ENCODE measurements at regions not wholly inside any gene's neighbourhood (a gene's known extent, or its start where the extent isn't known, plus 50 kb on each side); places are given as distances from the start of the nearest gene placed in this dataset.

DNA sequence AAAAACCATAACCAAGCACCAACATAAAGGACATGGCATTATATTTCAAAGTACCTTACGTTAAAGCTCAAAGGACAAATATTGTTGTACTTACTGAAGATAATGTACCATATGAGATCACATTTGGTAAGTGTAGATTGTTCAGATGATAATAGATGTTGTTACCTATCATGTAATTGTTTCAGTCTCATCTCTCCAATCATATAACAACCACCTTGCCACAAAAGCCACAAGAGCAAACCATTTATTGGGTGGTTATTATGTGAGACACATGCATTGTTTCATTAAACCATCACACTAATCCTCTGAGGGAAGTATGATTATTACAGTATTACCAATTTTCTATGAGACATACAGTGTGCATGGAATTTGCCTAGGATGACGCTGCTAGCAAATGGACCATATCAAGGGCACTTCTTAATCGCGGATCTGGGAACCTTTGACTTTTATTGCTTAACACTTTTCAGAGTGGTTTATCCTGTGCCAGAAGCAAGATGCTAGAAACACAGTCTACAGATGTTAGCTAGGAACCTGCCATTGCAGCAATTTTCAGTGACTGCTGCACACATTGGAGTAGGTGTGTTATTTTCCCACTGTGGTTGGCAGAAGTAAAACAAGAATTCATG is 149.8 kb upstream of the AKIRIN2 start:
- no peaks in the 10 kb centered on the region for H3K9me3 ChIP-seq (ENCODE audit: control insufficient read depth in 2 of 3, insufficient read depth in 1 of 3, low read length in 3 of 3)

DNA sequence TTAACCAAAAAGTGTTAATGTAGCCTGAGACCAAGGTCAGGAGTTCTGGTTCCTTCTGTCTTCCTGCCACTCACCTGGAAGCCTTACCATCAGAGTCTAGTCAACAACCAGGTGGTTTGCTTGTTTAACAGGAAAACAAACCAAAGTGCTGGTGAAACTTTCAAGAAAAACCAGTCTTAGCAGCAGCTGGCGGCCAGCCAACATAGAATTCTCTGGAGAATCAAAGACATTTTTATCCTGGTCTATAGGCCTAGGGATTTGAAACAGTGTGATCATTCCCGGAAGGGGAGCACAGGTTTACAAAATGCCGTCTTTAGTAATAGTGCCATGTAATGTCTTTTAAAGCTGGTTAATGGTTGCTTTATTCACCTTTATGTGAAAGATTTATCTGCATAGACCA is 146.6 kb upstream of the AKIRIN2 start:
- no peak overlapping the region for H3K4me3 ChIP-seq (ENCODE audit: low read length in 3 of 3)
- no peak overlapping the region for H3K27ac ChIP-seq (ENCODE audit: low read depth in 2 of 2, low read length in 2 of 2)
- no peaks in the 10 kb centered on the region for H3K36me3 ChIP-seq (ENCODE audit: control insufficient read depth in 2 of 3, insufficient read depth in 3 of 3, low read length in 3 of 3)
- DNase-seq (no peak), FAIRE-seq (no peak)
- no peaks in the 10 kb centered on the region for H3K4me1 ChIP-seq (ENCODE audit: control insufficient read depth in 2 of 3, insufficient read depth in 2 of 3, low read depth in 1 of 3, low read length in 3 of 3)
- H3K9me3 ChIP-seq (ENCODE audit: control insufficient read depth in 2 of 3, insufficient read depth in 1 of 3, low read length in 3 of 3), result no peaks in the 10 kb centered on the region
- no peaks in the 10 kb centered on the region for H3K27me3 ChIP-seq (ENCODE audit: control insufficient read depth, insufficient read depth, low read length)
- H3K9ac ChIP-seq (ENCODE audit: low read length in 3 of 3), result no peak overlapping the region
- TF ChIP-seq, protein P1, sequence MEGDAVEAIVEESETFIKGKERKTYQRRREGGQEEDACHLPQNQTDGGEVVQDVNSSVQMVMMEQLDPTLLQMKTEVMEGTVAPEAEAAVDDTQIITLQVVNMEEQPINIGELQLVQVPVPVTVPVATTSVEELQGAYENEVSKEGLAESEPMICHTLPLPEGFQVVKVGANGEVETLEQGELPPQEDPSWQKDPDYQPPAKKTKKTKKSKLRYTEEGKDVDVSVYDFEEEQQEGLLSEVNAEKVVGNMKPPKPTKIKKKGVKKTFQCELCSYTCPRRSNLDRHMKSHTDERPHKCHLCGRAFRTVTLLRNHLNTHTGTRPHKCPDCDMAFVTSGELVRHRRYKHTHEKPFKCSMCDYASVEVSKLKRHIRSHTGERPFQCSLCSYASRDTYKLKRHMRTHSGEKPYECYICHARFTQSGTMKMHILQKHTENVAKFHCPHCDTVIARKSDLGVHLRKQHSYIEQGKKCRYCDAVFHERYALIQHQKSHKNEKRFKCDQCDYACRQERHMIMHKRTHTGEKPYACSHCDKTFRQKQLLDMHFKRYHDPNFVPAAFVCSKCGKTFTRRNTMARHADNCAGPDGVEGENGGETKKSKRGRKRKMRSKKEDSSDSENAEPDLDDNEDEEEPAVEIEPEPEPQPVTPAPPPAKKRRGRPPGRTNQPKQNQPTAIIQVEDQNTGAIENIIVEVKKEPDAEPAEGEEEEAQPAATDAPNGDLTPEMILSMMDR (IDR thresholded peaks at IDR 0.05; ENCODE audit: borderline replicate concordance, extremely low read depth, insufficient read depth), result no peak
- intact Hi-C loops (cut with DNase I), result no loop called here

More for the DNA sequence above, 149.8 kb upstream of the AKIRIN2 start:
- TF ChIP-seq, protein P1 (IDR thresholded peaks at IDR 0.05; ENCODE audit: borderline replicate concordance, extremely low read depth, insufficient read depth), result no peak
- Histone ChIP-seq H3K27ac (ENCODE audit: low read depth in 2 of 2, low read length in 2 of 2) (no peak overlapping the region), H3K9ac (ENCODE audit: low read length in 3 of 3) (no peak overlapping the region), H3K4me1 (ENCODE audit: control insufficient read depth in 2 of 3, insufficient read depth in 2 of 3, low read depth in 1 of 3, low read length in 3 of 3) (no peaks in the 10 kb centered on the region), H3K27me3 (ENCODE audit: control insufficient read depth, insufficient read depth, low read length) (no peaks in the 10 kb centered on the region), H3K4me3 (ENCODE audit: low read length in 3 of 3) (no peak overlapping the region), H3K36me3 (ENCODE audit: control insufficient read depth in 2 of 3, insufficient read depth in 3 of 3, low read length in 3 of 3) (no peaks in the 10 kb centered on the region)
- FAIRE-seq (no peak), DNase-seq (no peak)
- intact Hi-C loops (cut with DNase I), result no loop called here

DNA sequence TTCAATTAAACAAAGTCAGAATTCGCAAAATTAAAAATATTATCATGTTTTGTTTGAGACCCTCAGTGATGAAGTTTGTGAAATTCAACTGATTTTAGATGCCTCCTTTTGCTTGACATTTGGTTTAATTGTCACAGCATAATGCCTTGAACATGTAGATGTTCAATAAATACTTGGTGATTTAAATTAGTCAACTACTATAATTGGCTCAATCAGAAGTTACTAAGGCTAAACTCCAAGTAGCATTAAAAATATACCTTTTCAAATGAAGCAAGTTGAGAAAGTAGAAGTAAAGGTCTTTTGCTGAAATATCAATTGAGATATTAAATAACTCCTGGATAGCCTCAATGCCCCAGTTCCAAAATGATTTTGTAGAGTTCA is 145.8 kb upstream of the AKIRIN2 start:
- FAIRE-seq (no peak), DNase-seq (no peak)
- intact Hi-C loops (cut with DNase I), result no loop called here
- TF ChIP-seq, protein P1 (IDR thresholded peaks at IDR 0.05; ENCODE audit: borderline replicate concordance, extremely low read depth, insufficient read depth), result no peak
- Histone ChIP-seq H3K4me1 (ENCODE audit: control insufficient read depth in 2 of 3, insufficient read depth in 2 of 3, low read depth in 1 of 3, low read length in 3 of 3) (no peaks in the 10 kb centered on the region), H3K9me3 (ENCODE audit: control insufficient read depth in 2 of 3, insufficient read depth in 1 of 3, low read length in 3 of 3) (no peaks in the 10 kb centered on the region), H3K4me3 (ENCODE audit: low read length in 3 of 3) (no peak overlapping the region), H3K27ac (ENCODE audit: low read depth in 2 of 2, low read length in 2 of 2) (no peak overlapping the region), H3K9ac (ENCODE audit: low read length in 3 of 3) (no peak overlapping the region), H3K36me3 (ENCODE audit: control insufficient read depth in 2 of 3, insufficient read depth in 3 of 3, low read length in 3 of 3) (no peaks in the 10 kb centered on the region), H3K27me3 (ENCODE audit: control insufficient read depth, insufficient read depth, low read length) (no peaks in the 10 kb centered on the region)

Measured in kidney (tissue), 13 donors.